Panc1 (cell line): ENCODE measurements at regions not wholly inside any gene's neighbourhood (a gene's known extent, or its start where the extent isn't known, plus 50 kb on each side); places are given as distances from the start of the nearest gene placed in this dataset.

Experiments used
- ATAC-seq: fragments of 200-7000 bp; cut with Tn5 transposase; 2 replicates; pipeline ENCODE4 v1.9.1; 2020; ENCODE audit warnings: mild to moderate bottlenecking, moderate library complexity
- BruUV-seq: library from RNA; stranded (reverse); fragments of 400-500 nt; replicated peaks from 2 replicates; lab custom pipeline; 2021; lab: Mats Ljungman, UMichigan
- CTCF ChIA-PET: fragments of 300-600 bp; sonication (Branson Sonifier 250); formaldehyde crosslinking; loops from one replicate; lab custom pipeline; 2022; ENCODE audit warnings: antibody characterized with exemption; lab: Charles Lee
- POLR2A ChIA-PET: fragments of 300-600 bp; sonication (Branson Sonifier 250); formaldehyde crosslinking; loops from one replicate; lab custom pipeline; 2022; ENCODE audit warnings: antibody characterized with exemption; lab: Charles Lee
- DNase-seq: peaks from one replicate; pipeline ENCODE4 v3.0.0-alpha.2; 2010; ENCODE audit warnings: low read depth, low spot score
- H3K27ac ChIP-seq: 2 replicates; pipeline ENCODE4 v1.5.1; 2011; ENCODE audit warnings: mild to moderate bottlenecking, low read length, inconsistent platforms
- H3K27me3 ChIP-seq: fragments of 200-500 bp; sonication (Bioruptor generic); 2 replicates; pipeline ENCODE4 v1.6.0; 2014; ENCODE audit warnings: low read length, inconsistent platforms; ENCODE audit not compliant: control insufficient read depth, insufficient read depth
- H3K36me3 ChIP-seq: fragments of 200-500 bp; sonication (Bioruptor generic); 2 replicates; pipeline ENCODE4 v1.5.1; 2014; ENCODE audit warnings: inconsistent platforms, mild to moderate bottlenecking, low read length, moderate library complexity; ENCODE audit not compliant: control insufficient read depth, insufficient read depth
- H3K4me1 ChIP-seq: 2 replicates; pipeline ENCODE4 v1.5.1; 2011; ENCODE audit warnings: inconsistent platforms, mild to moderate bottlenecking, low read length, moderate library complexity; ENCODE audit not compliant: control insufficient read depth, insufficient read depth
- H3K4me3 ChIP-seq, 2 experiments: 2 replicates each; pipeline ENCODE4 v1.5.1; 2011 to 2012; ENCODE audit warnings: low read depth in 2 of 2, low read length in 2 of 2, mild to moderate bottlenecking in 2 of 2, inconsistent platforms in 1 of 2, moderate library complexity in 1 of 2
- H3K9me3 ChIP-seq: fragments of 200-500 bp; sonication (Bioruptor generic); 2 replicates; pipeline ENCODE4 v1.5.1; 2014; ENCODE audit warnings: low read depth, mild to moderate bottlenecking, inconsistent platforms, low read length, moderate library complexity; ENCODE audit not compliant: control insufficient read depth, insufficient read depth
- CTCF ChIP-seq: fragments of 450-650 bp; IDR thresholded peaks from 2 replicates; pipeline ENCODE4 v1.5.1; 2017; ENCODE audit warnings: mild to moderate bottlenecking
- POLR2AphosphoS5 ChIP-seq: IDR thresholded peaks from 2 replicates; pipeline ENCODE4 v1.6.1; 2012; ENCODE audit warnings: mild to moderate bottlenecking, low read depth, low read length, moderate library complexity
- REST ChIP-seq, 2 experiments: IDR thresholded peaks; 2 replicates each; pipeline ENCODE4 v1.6.1; 2011 to 2012; ENCODE audit warnings: low read depth in 2 of 2, control low read depth in 1 of 2, low read length in 1 of 2, mild to moderate bottlenecking in 1 of 2, moderate library complexity in 1 of 2; ENCODE audit not compliant: insufficient read depth in 1 of 2
- SIN3A ChIP-seq: IDR thresholded peaks from 2 replicates; pipeline ENCODE4 v1.6.1; 2012; ENCODE audit warnings: low read depth, mild to moderate bottlenecking, low read length, moderate library complexity, borderline replicate concordance; ENCODE audit not compliant: insufficient read depth
- TCF7L2 ChIP-seq: IDR thresholded peaks from 2 replicates; pipeline ENCODE4 v1.6.1; 2011; ENCODE audit warnings: mild to moderate bottlenecking, low read depth, low read length, inconsistent platforms
- in situ Hi-C: cut with HindIII; loops from 2 replicates; pipeline ENCODE4 v1.10.0; 2016; ENCODE audit warnings: low sequenced_read_pairs, low pct_unique_long_range_greater_than_20kb
- intact Hi-C: fragments of 100-400 bp; cut with micrococcal nuclease; formaldehyde crosslinking; loops from one replicate; pipeline ENCODE4 v1.10.0; 2022; ENCODE audit not compliant: unreplicated experiment

- intact Hi-C loops = no loop called here
- in situ Hi-C loops = no loop called here
Measured at GRCh38 chr4:43742083-43742482, 706.5 kb downstream of the KCTD8 start.

GRCh38 chr4:43754566-43754965, 694.0 kb downstream of the KCTD8 start:
- intact Hi-C loops = no loop called here
- Histone ChIP-seq H3K4me1 (no peaks in the 10 kb centered on the region), H3K9me3 (no peaks in the 10 kb centered on the region), H3K27ac (no peak overlapping the region), H3K36me3 (no peaks in the 10 kb centered on the region), H3K4me3 (no peak overlapping the region), H3K27me3 (no peaks in the 10 kb centered on the region)
- ChIA-PET CTCF (no interaction called here), POLR2A (no interaction called here)
- ATAC-seq (no peak), DNase-seq (no peak)
- in situ Hi-C loops = no loop called here
- no peak for TF ChIP-seq CTCF
- no peak for TF ChIP-seq POLR2AphosphoS5
- TF ChIP-seq REST (IDR thresholded peaks at IDR 0.05; ENCODE audit: insufficient read depth in 1 of 2, low read depth in 2 of 2, low read length in 1 of 2) = no peak
- TF ChIP-seq TCF7L2 = no peak
- TF ChIP-seq SIN3A = no peak
- no TSS peak for BruUV-seq

More at GRCh38 chr4:43742083-43742482, 706.5 kb downstream of the KCTD8 start:
- Histone ChIP-seq H3K9me3 (no peaks in the 10 kb centered on the region), H3K4me1 (no peaks in the 10 kb centered on the region), H3K4me3 (no peak overlapping the region), H3K27ac (no peak overlapping the region), H3K36me3 (no peaks in the 10 kb centered on the region), H3K27me3 (no peaks in the 10 kb centered on the region)
- no peak for ATAC-seq
- ChIA-PET CTCF (no interaction called here), POLR2A (interaction anchor here (0.6 kb wide), 1 partner anchor 346 kb away, joined by 6 read pairs; no protein-coding TSS in a partner anchor)
- TF ChIP-seq REST (IDR thresholded peaks at IDR 0.05; ENCODE audit: insufficient read depth in 1 of 2, low read depth in 2 of 2, low read length in 1 of 2) (no peak), POLR2AphosphoS5 (no peak), CTCF (no peak), SIN3A (no peak), TCF7L2 (no peak)
- no peak for DNase-seq
- BruUV-seq = no TSS peak
